ENCODE measurements at regions not wholly inside any gene's neighbourhood (a gene's known extent, or its start where the extent isn't known, plus 50 kb on each side); places are given as distances from the start of the nearest gene placed in this dataset.
A peak's percentile ranks its signal among the peaks of the same experiment; 100 is the strongest.

DNA sequence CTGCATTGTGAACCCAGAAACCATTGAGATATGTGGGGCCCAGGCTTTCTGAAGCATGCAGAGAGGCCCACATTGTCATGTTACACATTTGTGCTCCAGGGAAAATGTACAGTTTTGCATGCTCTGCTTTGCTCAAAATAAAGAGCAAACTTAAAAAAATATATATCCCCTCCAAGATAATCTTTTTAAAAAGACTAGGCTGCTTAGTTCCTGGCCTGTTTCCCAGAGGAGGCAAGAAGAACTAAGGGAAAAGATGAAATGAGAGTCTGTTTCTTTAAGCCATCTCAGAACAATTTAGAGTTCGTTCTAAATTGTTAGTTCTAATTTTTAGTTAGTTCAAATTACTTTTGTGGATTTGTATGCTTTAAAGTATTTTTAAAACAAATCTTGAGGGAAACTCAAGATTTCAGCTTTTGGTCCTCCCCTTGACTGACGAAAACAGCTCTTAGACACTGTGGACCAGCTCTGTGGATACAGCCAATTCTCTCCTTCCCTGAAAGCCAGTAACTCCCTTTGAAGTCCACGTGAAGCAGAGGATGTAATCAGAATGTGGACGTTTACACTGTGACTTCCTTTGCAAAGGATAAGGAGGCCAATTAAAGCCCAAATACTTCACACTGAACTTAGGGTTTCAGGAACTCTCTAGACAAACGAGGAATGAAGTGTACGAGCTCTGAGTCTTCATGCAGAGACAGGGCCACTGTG, 84.7 kb downstream of the CD164 start:
- peaks cover 20 to 80% of the 10 kb centered on the region in 2 experiments for H3K4me1 ChIP-seq (replicated peaks in 1 of 2; ENCODE audit: control insufficient read depth in 2 of 2, insufficient read depth in 2 of 2, low read length in 2 of 2)
- no peak for TF ChIP-seq CBX1 (IDR thresholded peaks at IDR 0.05; ENCODE audit: low read depth)
- 0 out of 2 replicates have a peak, but pooled peaks have one; percentile 9 for TF ChIP-seq ETV1 (tag; conservative IDR thresholded peaks at IDR 0.05; ENCODE audit: low read depth)
- peak; percentile 53; the same call in 1 of the 2 replicates for TF ChIP-seq LEF1 (IDR thresholded peaks at IDR 0.05)
- H2AFZ ChIP-seq (ENCODE audit: low read depth, low read length): peak overlapping the region; percentile 83
- no peaks in the 10 kb centered on the region for H3K36me3 ChIP-seq (ENCODE audit: control insufficient read depth, insufficient read depth, low read length)
- H3K9me1 ChIP-seq (ENCODE audit: control insufficient read depth, insufficient read depth, low read length): no peaks in the 10 kb centered on the region
- BruUV-seq (replicated peaks): no TSS peak
- H3K27ac ChIP-seq (ENCODE audit: extremely low read depth, low read depth, low read length): peak overlapping the region; percentile 44; the same call in 2 of the 3 replicates
- H4K20me1 ChIP-seq (replicated peaks; ENCODE audit: control insufficient read depth, insufficient read depth, low read length): no peaks in the 10 kb centered on the region
- peak overlapping the region; percentile 25 to 32; a peak in 3 of 4 replicates for H3K9ac ChIP-seq (ENCODE audit: insufficient read depth in 1 of 2, low read depth in 2 of 2, low read length in 2 of 2)
- no peak overlapping the region for H3K4me3 ChIP-seq
- DNase-seq (ENCODE audit: extremely low read depth in 1 of 4, low spot score in 3 of 4): peak in 1 of 4 experiments; percentile 40
- ChIA-PET CTCF (ENCODE audit: low intra/inter-chr PET ratio) (no interaction called here), POLR2A (interaction anchor here (0.6 to 1.0 kb wide), 2 partner anchors 60 to 76 kb away, joined by 3 to 4 read pairs; no protein-coding TSS in a partner anchor)
- in situ Hi-C loops (cut with MboI): no loop called here
- ATAC-seq: peak; percentile 46
- intact Hi-C loops (cut with micrococcal nuclease): loop anchor here (5.0 kb wide), 1 partner anchor 200 kb away; the partner anchor contains the start of gene CEP57L1
- no peaks in the 10 kb centered on the region for H3K27me3 ChIP-seq (ENCODE audit: control insufficient read depth in 2 of 2, insufficient read depth in 2 of 2, low read length in 2 of 2)
- 24% methylated on average over 6 of the region's 6 CpGs for WGBS (ENCODE audit: insufficient coverage, low coverage, missing lambda C conversion rate)
- FAIRE-seq: no peak
- no peak overlapping the region for H3K4me2 ChIP-seq (ENCODE audit: insufficient read depth, low read length)
- H3K79me2 ChIP-seq (ENCODE audit: control insufficient read depth, insufficient read depth, low read length): no peaks in the 10 kb centered on the region
- no peaks in the 10 kb centered on the region for H3K9me3 ChIP-seq (replicated peaks; ENCODE audit: control insufficient read depth, insufficient read depth, low read depth, low read length)

DNA sequence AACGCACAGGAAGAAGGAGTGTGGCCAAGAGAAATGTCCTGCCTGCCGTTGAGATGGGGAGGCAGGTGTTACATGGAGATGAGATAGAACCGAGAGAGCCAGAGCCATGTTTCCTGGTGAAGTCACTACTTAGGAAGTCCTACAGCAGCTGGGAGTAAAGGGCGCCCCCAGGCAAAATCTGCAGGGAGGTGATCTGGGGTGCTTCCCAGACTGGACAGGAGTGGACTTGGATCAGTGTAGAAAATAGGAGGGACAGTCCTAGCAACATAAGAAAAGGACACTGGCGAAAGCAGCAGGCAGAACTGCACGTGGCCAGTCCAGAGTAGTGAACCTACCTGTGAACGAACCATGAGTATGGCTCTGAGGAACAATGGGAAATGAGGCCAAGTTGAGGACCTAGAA, 85.3 kb downstream of the CD164 start:
- FAIRE-seq: peak; percentile 51
- Histone ChIP-seq H3K27ac (ENCODE audit: extremely low read depth, low read depth, low read length) (peak overlapping the region; percentile 44), H3K79me2 (ENCODE audit: control insufficient read depth, insufficient read depth, low read length) (no peaks in the 10 kb centered on the region), H3K9ac (ENCODE audit: insufficient read depth in 1 of 2, low read depth in 2 of 2, low read length in 2 of 2) (peak overlapping the region; percentile 25 to 32; a peak in 3 of 4 replicates), H3K4me3 (no peak overlapping the region), H3K27me3 (ENCODE audit: control insufficient read depth in 2 of 2, insufficient read depth in 2 of 2, low read length in 2 of 2) (no peaks in the 10 kb centered on the region), H3K4me1 (replicated peaks in 1 of 2; ENCODE audit: control insufficient read depth in 2 of 2, insufficient read depth in 2 of 2, low read length in 2 of 2) (peaks cover 20 to 80% of the 10 kb centered on the region in 2 experiments), H3K4me2 (ENCODE audit: insufficient read depth, low read length) (peak overlapping the region; percentile 35), H3K9me1 (ENCODE audit: control insufficient read depth, insufficient read depth, low read length) (no peaks in the 10 kb centered on the region), H3K36me3 (ENCODE audit: control insufficient read depth, insufficient read depth, low read length) (no peaks in the 10 kb centered on the region), H2AFZ (ENCODE audit: low read depth, low read length) (peak overlapping the region; percentile 83), H3K9me3 (replicated peaks; ENCODE audit: control insufficient read depth, insufficient read depth, low read depth, low read length) (no peaks in the 10 kb centered on the region), H4K20me1 (replicated peaks; ENCODE audit: control insufficient read depth, insufficient read depth, low read length) (no peaks in the 10 kb centered on the region)
- DNase-seq (ENCODE audit: extremely low read depth in 1 of 4, low spot score in 3 of 4): peak; percentile 37 to 66 (median 60)
- CTCF ChIA-PET (ENCODE audit: low intra/inter-chr PET ratio): no interaction called here
- ATAC-seq: peak; percentile 39
- WGBS (ENCODE audit: insufficient coverage, low coverage, missing lambda C conversion rate): 21% methylated on average over 7 of the region's 7 CpGs
- intact Hi-C loops (cut with micrococcal nuclease) (loop anchor here (5.0 kb wide), 1 partner anchor 200 kb away; the partner anchor contains the start of gene CEP57L1), in situ Hi-C loops (cut with MboI) (no loop called here)
- BruUV-seq (replicated peaks): no TSS peak
- POLR2A ChIA-PET: interaction anchor here (0.6 to 1.0 kb wide), 3 partner anchors 9 to 60 kb away, joined by 3 to 5 read pairs (median 4); no protein-coding TSS in a partner anchor
- peak; percentile 42; the same call in 1 of the 2 replicates for TF ChIP-seq CXXC5 (CRISPR knock-in tag; IDR thresholded peaks at IDR 0.05)
- no peak for TF ChIP-seq FOXM1 (IDR thresholded peaks at IDR 0.05; ENCODE audit: low read depth)
- no peak for TF ChIP-seq FOXM1 (CRISPR knock-in tag; IDR thresholded peaks at IDR 0.05; ENCODE audit: low read depth)
- no peak for TF ChIP-seq BRCA1 (IDR thresholded peaks at IDR 0.05)
- no peak for TF ChIP-seq BRCA1 (CRISPR knock-in tag; IDR thresholded peaks at IDR 0.05)
- no peak for TF ChIP-seq SRSF3 (IDR thresholded peaks at IDR 0.05; ENCODE audit: insufficient read depth, low read length)
- no peak for TF ChIP-seq SP2 (IDR thresholded peaks at IDR 0.05; ENCODE audit: extremely low read depth, low read depth, low read length, poor library complexity, severe bottlenecking)
- TF ChIP-seq ZNF76 (CRISPR knock-in tag; IDR thresholded peaks at IDR 0.05; ENCODE audit: borderline replicate concordance): no peak

All from K562 (cell line).